ENCODE measurements at regions not wholly inside any gene's neighbourhood (a gene's known extent, or its start where the extent isn't known, plus 50 kb on each side); places are given as distances from the start of the nearest gene placed in this dataset.

GRCh38 chr7:124188576-124188975, 155.7 kb upstream of the TMEM229A start:
- TF ChIP-seq CTCF (IDR thresholded peaks at IDR 0.05) (no peak), CREM (CRISPR knock-in tag; IDR thresholded peaks at IDR 0.05) (no peak), AFF4 (CRISPR knock-in tag; IDR thresholded peaks at IDR 0.05; ENCODE audit: borderline replicate concordance) (no peak), FOXK1 (CRISPR knock-in tag; IDR thresholded peaks at IDR 0.05) (no peak), ELF4 (CRISPR knock-in tag; IDR thresholded peaks at IDR 0.05; ENCODE audit: low read depth) (no peak), ATF3 (CRISPR knock-in tag; conservative IDR thresholded peaks at IDR 0.05) (no peak)

All from WTC11 (cell line).